ENCODE measurements at regions not wholly inside any gene's neighbourhood (a gene's known extent, or its start where the extent isn't known, plus 50 kb on each side); places are given as distances from the start of the nearest gene placed in this dataset.

GRCh38 chr16:49095539-49095938 lies 186.1 kb downstream of the CBLN1 start:
- TF ChIP-seq POLR2AphosphoS5 (IDR thresholded peaks at IDR 0.05; ENCODE audit: low read depth, low read length) (no peak), CTCF (IDR thresholded peaks at IDR 0.05 in 2 of 3, conservative IDR thresholded peaks at IDR 0.05 in 1 of 3; ENCODE audit: borderline replicate concordance in 1 of 3, insufficient read depth in 1 of 3, low read depth in 2 of 3, low read length in 2 of 3) (no peak), EGR1 (IDR thresholded peaks at IDR 0.05; ENCODE audit: low read depth) (no peak), ZNF274 (IDR thresholded peaks at IDR 0.05; ENCODE audit: low read depth, low read length) (no peak), POLR2A (IDR thresholded peaks at IDR 0.05; ENCODE audit: borderline replicate concordance, extremely low read depth, insufficient read depth, insufficient read length) (no peak), EZH2phosphoT487 (IDR thresholded peaks at IDR 0.05; ENCODE audit: borderline replicate concordance) (no peak), EZH2 (IDR thresholded peaks at IDR 0.05) (no peak), REST (IDR thresholded peaks at IDR 0.05; ENCODE audit: low read depth) (no peak), TCF7L2 (IDR thresholded peaks at IDR 0.05; ENCODE audit: borderline replicate concordance, extremely low read depth, insufficient read depth, insufficient read length) (no peak)
